HG03342 (cell line): ENCODE measurements at regions not wholly inside any gene's neighbourhood (a gene's known extent, or its start where the extent isn't known, plus 50 kb on each side); places are given as distances from the start of the nearest gene placed in this dataset.

ENCODE experiments used
- ATAC-seq: cut with Tn5 transposase; IDR thresholded peaks from one replicate; pipeline ENCODE4 v1.9.1; 2021; ENCODE audit warnings: mild to moderate bottlenecking, moderate library complexity; ENCODE audit not compliant: unreplicated experiment

DNA sequence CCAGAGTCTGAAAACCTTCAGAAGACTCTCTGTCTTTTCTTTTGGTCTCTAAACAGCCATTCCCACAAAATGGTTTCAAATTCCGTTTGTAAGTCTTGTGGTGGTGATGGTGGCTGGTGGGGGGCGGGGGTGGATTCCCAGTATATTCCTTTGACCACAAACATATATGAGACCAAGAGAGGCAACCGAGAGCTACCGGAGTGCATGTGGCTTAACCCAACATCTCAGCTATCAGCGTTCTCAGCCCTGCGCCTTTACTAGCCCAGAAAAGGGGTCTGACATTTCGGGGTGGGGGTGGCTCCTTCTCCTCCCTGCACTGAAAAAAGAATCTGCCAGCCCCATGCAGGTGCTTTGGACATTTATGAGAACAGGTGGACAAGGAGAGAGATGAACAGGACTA lies 621.1 kb downstream of the ACTR3B start:
- ATAC-seq = no peak

DNA sequence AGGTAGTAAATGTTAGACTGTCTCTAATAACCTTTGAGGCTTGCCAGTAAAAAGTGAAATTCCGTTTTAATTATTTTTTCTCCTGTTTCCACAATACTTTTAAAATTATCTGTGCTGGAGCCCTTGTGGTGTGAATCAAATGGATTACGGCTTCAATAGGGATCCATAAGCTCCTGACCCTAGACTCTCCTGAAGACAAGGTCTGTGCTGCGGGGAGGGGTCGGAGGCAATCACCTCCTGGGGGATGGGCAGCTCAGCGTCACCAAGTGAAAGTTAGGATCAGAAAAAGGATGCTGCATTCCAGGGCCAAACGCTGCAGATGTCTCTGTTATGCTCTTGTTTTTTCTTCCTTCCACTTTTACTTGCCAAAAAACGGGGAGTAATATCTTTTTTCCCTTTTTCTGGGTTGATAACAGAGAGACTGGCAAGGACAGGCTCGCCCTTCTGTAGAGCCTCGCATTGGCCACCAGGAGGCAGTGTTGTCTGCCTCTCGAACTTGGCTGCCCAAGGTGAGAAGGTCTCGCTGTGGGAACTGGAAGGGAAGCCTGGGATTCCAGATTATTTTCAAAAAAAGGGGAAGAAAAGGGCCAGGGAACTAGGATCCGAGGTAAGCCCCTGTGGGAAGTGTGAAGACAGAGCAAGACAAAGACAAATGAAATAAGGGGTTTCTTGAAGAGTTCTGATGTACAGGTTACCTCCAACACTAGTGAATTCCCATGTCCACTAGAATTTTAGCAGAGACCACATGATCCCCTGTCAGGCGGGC lies 621.9 kb downstream of the ACTR3B start:
- ATAC-seq = peak; percentile 81

DNA sequence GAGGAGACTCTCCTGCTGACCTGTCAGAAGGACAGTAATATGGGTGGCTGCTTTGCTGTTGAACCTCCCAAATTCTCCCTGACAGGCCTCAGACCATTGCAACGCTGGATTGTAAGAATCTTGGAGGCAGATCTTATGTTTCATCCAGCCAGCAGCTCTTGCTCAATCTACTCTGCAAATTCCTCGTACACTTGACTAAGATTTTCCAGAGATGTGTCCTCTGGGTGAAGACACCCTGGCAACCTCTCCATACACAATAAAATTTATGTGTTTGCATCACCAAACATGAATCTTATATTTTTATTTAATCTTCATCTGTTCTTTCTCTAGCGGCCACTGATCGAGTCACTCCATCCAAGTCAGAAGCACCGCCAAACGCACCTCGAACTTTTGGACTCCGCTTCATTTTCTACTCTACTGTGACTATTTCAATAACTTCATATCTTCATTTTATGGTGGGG lies 623.1 kb downstream of the ACTR3B start:
- ATAC-seq = no peak

DNA sequence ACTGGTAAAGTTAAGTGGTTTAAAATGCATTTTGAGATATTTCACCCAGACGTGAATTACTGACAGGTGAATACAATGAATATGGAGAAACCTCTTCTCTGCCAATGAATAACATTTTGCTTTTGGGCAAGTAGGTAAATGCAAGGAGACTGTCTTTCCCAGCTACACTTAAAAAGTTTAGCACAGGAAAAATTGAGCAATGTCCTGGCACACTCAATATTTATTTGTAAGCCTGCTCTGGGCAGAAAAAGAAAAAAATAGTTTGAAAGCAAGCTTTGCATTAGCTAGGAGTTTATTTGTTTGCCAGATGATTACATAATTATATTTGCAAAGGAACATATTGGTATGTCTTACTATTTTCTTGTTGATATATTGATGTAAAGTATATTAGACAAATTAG lies 624.2 kb downstream of the ACTR3B start:
- ATAC-seq = no peak

DNA sequence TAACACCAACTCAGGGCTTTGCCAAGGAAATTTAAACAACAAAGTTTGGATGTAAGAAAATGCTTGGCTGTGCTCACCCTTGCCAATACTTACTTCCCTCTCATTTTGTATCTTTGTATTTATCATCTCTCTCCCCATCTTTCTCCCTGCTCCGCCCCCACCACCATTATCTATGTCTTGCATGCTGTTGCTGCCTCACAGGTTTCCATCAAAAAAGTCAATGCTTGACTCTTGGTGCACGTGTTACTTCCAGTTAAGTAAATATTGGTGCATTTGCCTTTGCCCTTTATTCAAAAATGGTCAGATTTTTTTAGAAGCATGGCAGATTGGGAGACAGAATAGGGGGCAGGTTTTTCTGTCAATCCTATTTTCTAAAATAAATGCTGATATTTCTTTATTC lies 626.0 kb downstream of the ACTR3B start:
- no peak for ATAC-seq

DNA sequence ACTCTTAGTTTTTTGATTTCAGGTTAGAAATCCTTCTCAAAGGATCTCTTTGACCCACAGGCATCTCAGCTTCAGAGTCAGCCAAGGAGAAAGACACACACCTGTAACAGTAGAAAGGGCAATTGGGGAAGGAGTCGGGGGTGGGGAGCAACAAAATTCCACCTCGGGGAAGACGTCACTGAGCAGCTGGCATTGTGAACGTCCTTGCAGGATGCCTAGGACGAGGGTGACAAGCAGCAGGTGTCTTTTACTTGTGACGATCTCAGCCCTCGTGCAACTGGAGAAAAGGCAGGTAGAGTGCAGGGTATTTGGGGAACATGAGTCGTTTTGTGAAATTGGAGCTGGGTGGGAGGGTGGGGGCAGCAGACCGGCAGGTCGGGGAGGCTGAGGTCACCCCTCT lies 627.0 kb downstream of the ACTR3B start:
- ATAC-seq = no peak

DNA sequence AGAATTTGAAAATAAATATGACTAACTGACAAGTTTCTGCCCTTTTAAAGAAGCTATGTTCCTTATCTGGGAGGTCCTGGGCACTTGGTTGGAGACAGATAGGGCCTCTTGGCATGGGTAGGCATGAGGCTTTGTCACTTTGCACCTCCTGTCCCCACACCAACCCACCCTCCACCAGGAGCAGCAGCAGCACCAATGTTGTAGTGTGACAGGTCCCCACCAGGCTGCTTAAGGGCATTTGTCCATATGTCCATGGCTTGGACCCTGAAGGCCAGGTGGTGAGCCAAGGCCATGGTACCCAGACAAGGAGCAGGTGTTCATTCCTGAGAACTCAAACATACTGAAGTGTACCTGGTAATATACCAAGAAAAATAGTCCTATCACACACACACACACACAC lies 629.1 kb downstream of the ACTR3B start:
- ATAC-seq = no peak

DNA sequence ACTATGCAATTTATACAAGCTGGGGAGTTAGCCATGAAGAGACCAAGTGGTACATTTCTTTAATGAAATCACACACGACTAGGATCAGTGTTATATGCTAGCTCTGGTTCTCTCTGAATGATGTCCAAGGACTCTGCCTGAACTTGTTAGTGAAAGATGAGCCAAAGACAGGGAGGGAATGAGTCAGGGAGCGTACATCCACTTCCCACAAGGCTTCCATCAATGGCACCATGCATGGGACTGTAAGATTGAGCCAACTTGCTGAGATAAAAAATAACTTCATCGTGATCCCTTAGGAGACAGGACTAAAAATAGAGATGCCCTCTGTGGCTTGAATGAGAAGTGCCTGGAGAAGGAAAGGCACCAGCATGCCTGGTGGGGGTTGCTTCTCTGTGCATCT lies 629.7 kb downstream of the ACTR3B start:
- no peak for ATAC-seq

DNA sequence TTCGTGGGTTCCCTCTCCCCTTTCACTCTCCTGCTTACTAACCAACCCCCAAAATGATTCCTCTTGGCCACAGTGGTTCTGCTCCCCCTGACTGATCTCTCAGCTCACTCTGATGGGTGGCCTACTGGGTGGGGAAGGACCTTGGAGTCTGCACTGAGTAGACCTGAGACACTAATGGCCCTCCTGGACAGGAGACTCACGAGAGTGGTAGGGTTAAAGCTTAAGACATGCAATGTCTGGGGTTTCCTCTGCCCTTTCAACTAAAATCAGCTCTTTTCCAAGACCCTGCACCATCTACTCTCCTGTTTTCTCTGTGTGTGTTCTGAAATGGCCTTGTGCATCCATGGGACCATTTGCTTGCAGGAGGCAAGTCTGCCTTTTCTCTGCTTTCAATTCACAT lies 631.4 kb downstream of the ACTR3B start:
- no peak for ATAC-seq

DNA sequence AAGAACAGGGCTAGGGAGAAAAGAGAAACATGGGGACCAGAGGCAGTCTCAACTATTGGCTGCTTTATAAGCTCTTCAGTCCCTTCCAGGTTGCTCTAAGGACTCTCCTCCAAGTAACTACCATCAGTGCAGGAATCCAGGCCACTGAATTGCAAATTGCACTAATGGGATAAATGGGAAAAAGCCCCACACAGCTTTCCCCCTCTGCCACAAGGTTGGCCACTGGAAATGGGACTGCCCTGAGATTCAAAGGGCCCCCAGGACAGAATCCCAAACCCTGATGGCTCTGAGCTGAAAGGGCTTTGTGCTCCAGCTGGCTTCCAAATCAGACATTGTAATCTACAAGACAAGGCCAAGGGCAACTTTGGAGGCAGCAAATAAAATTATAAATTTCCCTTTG lies 633.2 kb downstream of the ACTR3B start:
- no peak for ATAC-seq

DNA sequence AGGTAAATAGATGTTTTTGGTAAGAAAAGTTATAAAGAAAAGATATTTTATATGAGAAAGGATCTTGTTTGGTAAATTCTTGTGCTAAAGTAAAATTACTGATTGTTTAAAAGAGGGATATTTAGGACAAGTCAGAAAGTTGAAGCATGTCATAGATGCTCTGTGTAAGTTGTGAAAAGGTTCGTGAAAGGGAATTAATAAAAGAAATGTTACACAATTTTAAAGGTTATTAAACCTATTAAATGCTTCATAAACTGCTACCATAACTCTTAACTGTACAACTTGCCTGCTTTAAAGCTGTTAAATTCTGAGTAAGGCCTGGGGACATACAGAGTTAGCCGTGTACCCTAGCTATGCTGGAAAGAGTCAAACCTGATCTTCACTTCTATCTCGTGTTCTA lies 634.1 kb downstream of the ACTR3B start:
- ATAC-seq = no peak

DNA sequence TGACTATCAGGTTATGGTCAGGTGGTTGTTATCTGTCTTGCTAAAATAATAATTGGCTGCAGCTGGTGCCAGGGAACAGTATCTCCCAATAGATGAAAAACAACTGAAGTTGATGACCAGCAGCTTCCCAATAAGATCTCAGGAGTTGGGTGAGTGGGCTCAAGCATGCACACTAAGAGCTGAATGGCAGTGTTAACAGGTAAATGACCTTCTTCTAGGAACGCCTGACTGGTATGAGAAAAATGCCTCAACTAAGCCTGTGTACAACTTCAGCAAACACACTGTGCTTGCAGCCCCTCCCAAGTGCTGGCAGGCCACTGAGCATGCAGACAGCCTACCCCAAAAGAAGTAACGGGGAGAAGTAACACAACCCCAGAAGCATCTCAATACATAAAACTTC lies 636.9 kb downstream of the ACTR3B start:
- ATAC-seq = no peak

DNA sequence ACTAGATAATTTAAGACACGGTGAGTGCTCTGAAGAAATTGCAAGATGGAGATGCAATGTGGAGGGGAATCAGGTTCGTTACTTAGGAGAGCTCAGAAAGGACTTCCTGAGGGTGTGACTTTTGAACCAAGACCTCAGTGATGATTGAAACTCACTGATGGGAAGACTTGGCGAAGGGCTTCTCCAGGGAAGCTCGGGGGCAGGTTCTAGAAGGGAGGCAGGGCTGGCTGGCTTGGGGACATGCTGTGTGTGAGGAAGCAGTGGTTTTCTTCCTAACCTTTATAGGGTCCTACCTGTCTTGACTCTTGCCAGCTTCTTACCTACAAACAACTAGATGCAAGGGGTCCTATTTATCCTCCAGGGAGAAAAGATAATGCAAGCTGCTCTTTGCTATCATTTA lies 637.9 kb downstream of the ACTR3B start:
- ATAC-seq = no peak

DNA sequence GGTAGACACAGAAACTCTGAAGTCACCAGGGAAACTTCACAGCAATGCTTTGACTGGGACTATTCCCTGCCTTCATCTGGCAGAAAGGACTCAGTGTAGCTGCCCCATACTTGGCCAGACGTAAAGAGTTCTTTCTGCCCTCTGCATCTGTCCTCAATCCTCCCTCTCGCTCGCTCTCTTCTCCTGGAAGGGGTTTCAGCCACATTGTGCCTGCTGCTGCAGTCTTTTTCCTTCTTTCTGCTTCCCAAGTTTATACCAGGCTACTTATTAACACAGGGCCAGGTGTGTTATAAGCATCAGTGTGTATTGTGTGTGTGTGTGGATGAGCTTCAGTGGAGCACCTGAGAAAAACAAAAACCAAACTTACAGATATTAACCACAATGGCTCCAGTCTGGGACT lies 638.4 kb downstream of the ACTR3B start:
- no peak for ATAC-seq

DNA sequence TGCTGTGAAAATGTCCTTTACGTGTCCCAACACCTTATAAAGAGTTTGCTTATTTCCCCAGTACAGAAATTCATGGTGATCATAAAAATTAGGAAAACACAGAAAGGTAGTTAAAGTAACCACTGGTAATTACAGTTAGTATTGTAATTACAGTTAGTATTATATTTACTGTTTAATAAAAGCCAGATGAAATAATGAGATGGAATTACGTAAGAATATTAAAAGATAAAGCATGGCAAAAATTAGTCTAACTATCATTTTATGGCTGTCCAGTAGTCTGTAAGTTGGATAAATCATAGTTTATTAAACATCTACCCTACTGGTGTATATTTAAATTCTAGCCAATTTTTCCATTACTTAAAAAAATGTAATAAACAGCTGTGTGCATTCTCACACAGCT lies 638.8 kb downstream of the ACTR3B start:
- ATAC-seq = no peak

DNA sequence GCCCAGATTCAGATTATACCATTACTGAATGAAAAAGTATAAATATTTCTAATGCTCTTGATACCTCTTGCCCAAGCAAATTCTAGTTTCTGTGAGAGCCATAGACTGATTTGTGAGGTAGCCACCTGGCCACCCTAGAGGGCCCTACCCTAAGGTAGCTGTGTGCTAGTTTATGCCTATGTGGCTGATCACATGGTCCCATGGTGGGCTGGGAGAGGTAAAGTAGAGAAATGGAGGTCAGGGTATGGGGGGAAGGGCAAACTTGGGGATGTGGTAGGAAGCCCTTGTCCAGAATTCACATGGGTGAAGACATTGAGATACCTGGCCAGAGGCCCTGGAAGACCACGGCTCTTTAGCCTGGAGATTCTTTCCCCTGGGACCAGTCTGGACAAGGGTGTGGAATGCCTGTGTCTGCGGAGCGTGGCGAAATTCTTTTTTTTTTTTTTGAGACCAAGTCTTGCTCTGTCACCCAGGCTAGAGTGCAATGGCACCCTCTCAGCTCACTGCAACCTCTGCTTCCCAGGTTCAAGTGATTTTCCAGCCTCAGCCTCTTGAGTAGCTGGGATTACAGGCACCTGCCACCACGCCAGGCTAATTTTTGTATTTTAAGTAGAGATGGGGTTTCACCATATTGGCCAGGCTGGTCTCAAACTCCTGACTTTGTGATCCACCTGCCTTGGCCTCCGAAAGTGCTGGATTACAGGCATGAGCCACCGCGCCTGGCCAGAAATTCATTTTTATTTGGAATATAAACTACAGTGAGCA lies 639.4 kb downstream of the ACTR3B start:
- no peak for ATAC-seq

DNA sequence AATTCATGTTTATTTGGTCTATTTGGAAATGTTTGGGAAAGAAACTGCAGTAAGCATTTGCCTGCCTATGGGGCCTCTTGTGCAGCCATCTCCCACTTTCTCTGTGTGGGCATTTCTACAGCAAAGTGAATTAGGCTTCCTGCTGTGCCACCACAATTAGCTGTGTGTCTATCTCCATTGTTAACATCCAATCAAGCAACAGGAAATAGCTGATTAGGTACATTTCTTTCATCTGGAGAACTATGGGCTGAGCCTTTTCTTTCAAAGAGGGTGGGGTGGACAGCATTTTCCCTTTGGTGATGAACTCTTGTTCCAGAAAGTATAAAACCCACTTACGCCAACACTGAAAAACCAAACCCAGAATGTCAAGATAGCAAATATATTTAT lies 640.0 kb downstream of the ACTR3B start:
- no peak for ATAC-seq

DNA sequence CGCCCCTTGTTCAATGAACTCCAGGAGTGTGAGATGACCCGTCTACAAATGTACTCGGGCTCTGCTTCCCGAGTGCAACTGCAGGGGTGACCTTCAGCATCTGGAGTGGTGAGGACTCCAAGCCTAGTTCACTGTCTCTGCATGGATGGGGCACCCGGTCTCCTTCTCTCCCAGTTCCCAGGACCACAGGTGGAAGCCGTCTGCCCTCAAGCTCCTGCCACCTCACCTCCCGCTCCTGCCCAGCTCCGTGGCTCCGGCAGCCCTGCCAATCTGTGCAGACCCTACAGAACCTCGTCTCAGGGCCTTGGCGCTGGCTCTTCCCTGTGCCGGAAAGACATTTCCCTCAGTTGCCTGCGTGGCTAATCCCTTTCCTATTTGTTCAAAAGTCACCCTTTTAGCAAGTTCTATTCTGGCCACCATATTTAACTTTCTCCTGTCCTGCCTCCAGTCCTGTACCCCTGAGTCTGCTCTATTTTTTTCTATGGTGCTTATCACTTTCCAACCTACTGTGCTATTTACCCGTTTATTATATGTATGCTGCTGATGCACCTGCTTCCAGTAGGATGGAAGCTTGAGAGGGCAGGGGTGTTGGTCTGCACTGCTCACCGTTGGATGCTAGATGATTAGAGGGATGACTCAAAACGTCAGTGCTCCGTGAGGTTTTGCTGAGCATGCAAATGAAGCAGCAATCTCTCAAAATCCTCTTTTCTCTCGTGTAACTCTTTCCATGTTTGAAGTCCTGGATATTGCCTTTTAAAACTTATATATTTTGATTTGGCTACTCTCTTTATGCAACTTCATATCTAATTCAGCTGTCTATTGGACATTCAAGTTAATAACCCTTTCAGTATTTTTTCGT lies 641.4 kb downstream of the ACTR3B start:
- ATAC-seq = no peak

DNA sequence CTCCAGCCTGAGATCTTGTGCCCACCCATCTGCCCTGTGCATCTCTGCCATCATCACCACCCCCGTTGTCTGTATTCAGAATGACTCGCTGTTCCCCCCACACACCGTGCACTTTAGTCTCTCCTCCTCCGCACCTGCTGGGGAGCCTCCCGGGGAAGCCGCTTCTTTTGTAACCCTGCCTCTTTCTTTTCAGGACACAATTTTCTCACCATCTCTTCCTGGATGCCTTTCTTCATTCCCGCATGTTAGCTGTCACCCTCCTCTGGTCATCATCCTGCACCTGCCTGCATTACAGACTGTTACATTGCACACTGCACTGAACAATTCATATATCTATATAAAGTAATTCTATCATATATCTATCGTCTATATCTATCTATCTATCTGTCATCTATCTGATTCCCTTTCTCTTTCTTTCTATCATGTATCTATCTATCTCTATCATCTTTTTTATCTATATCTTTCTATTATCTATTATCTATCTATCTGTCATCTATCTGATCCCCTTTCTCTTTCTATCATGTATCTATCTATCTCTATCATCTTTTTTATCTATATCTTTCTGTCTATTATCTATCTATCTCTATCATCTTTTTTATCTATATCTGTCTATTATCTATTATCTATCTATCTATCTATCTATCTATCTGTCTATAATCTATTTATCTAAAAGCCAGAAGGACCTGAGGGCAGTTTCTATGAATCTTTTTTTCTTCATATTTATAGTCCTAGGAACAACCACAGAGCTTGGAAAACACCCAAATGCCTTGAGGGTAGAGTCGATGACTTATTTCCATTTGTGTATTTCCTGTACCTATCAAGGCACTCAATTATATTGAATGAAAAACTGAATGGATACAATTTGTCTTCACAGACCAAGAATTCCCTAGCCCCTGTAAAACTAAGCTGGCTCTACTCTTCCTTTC lies 642.5 kb downstream of the ACTR3B start:
- no peak for ATAC-seq

DNA sequence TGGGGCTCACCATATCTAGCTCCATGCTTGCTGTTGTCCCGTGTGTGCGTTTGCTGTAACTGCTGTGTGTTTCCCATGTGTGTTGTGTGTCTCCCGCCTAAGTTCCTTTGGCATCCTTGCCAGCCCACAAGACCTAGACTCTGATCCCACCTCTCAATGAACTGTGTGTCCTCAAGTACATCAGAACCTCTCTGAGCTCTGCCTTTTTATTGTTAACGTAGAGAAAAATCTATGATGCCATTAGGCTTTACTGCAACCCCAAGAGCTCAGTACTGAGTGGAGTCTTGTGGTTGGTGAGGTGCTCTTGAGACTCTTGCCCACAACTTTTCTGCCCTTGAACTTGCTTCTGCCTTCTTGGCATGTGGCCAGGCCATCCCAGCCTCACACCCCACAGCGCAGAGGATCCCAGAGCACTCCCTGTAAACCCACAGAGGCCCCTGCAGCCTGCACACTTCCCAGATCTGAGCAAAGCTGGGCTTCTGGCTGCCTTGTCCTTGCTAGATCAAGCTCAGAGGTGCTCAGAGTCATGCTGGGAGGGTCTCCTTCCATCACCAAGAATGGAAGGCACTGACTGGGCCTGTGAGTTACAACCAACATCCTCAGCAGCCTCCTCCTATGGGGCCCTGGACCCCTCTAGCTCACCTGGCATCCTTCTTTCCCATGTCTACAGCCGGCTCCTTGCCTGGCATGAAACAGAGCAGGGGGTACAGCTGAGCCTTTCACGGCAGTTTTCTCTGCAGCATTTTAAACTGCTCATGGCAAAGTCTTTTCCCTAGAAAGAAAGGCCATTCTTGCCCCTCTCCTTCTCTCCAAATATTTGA lies 643.4 kb downstream of the ACTR3B start:
- no peak for ATAC-seq
